Muscle layer of duodenum (tissue), 2 donors: ENCODE measurements at regions not wholly inside any gene's neighbourhood (a gene's known extent, or its start where the extent isn't known, plus 50 kb on each side); places are given as distances from the start of the nearest gene placed in this dataset.

ENCODE experiments used
- H3K27ac ChIP-seq: one replicate; pipeline ENCODE4 v1.7.0; 2013; ENCODE audit warnings: mild to moderate bottlenecking, low read length
- H3K27me3 ChIP-seq: one replicate; pipeline ENCODE4 v1.7.0; 2013; ENCODE audit warnings: low read depth, mild to moderate bottlenecking, control low read depth, low read length
- H3K36me3 ChIP-seq, 2 donors: one replicate each; pipeline ENCODE4 v1.7.0; 2013; ENCODE audit warnings: low read length in 2 of 2, control low read depth in 1 of 2, mild to moderate bottlenecking in 1 of 2; ENCODE audit not compliant: insufficient read depth in 2 of 2, control insufficient read depth in 1 of 2
- H3K4me1 ChIP-seq, 2 donors: one replicate each; pipeline ENCODE4 v1.7.0; 2013; ENCODE audit warnings: low read length in 2 of 2, mild to moderate bottlenecking in 2 of 2, control low read depth in 1 of 2, moderate library complexity in 1 of 2; ENCODE audit not compliant: insufficient read depth in 2 of 2, control insufficient read depth in 1 of 2
- H3K4me3 ChIP-seq, 2 donors: one replicate each; pipeline ENCODE4 v1.7.0; 2013; ENCODE audit warnings: low read length in 2 of 2, low read depth in 1 of 2, mild to moderate bottlenecking in 1 of 2
- H3K9me3 ChIP-seq, 2 donors: one replicate each; pipeline ENCODE4 v1.7.0; 2013; ENCODE audit warnings: low read length in 2 of 2, control low read depth in 1 of 2, mild to moderate bottlenecking in 1 of 2; ENCODE audit not compliant: control insufficient read depth in 1 of 2
- donor health status: healthy.

- peaks cover under 1 to 2% of the 10 kb centered on the region in 2 donors for H3K9me3 ChIP-seq
- H3K27ac ChIP-seq = no peak overlapping the region
- no peak overlapping the region for H3K4me3 ChIP-seq
- H3K27me3 ChIP-seq = no peaks in the 10 kb centered on the region
- no peaks in the 10 kb centered on the region for H3K36me3 ChIP-seq
- H3K4me1 ChIP-seq = no peaks in the 10 kb centered on the region
Measured at GRCh38 chr5:143729334-143729946, 82.5 kb upstream of the HMHB1 start.

- peaks cover 3 to 7% of the 10 kb centered on the region in 2 donors for H3K9me3 ChIP-seq
- no peaks in the 10 kb centered on the region for H3K4me1 ChIP-seq
- H3K27me3 ChIP-seq = no peaks in the 10 kb centered on the region
- no peak overlapping the region for H3K4me3 ChIP-seq
- H3K27ac ChIP-seq = no peak overlapping the region
- no peaks in the 10 kb centered on the region for H3K36me3 ChIP-seq
Measured at GRCh38 chr5:143723159-143723558, 88.8 kb upstream of the HMHB1 start.

GRCh38 chr5:143721925-143722324, 90.0 kb upstream of the HMHB1 start:
- H3K36me3 ChIP-seq = no peaks in the 10 kb centered on the region
- H3K4me1 ChIP-seq = peaks cover 0 to 4% of the 10 kb centered on the region in 2 donors

GRCh38 chr5:143720689-143721088, 91.3 kb upstream of the HMHB1 start:
- Histone ChIP-seq H3K4me3 (no peak overlapping the region), H3K9me3 (peaks cover 3 to 7% of the 10 kb centered on the region in 2 donors), H3K4me1 (peaks cover 0 to 4% of the 10 kb centered on the region in 2 donors), H3K27ac (no peak overlapping the region), H3K27me3 (no peaks in the 10 kb centered on the region), H3K36me3 (no peaks in the 10 kb centered on the region)

More at GRCh38 chr5:143721925-143722324, 90.0 kb upstream of the HMHB1 start:
- Histone ChIP-seq H3K27ac (no peak overlapping the region), H3K27me3 (no peaks in the 10 kb centered on the region), H3K9me3 (peaks cover 3 to 7% of the 10 kb centered on the region in 2 donors), H3K4me3 (no peak overlapping the region)

- no peaks in the 10 kb centered on the region for H3K27me3 ChIP-seq
- H3K4me1 ChIP-seq = peaks cover 4 to 9% of the 10 kb centered on the region in 2 donors
- no peaks in the 10 kb centered on the region for H3K9me3 ChIP-seq
- no peak overlapping the region for H3K27ac ChIP-seq
- no peaks in the 10 kb centered on the region for H3K36me3 ChIP-seq
- H3K4me3 ChIP-seq = no peak overlapping the region
Measured at GRCh38 chr5:143717400-143717799, 94.6 kb upstream of the HMHB1 start.

- H3K4me1 ChIP-seq = peaks cover 4 to 9% of the 10 kb centered on the region in 2 donors
- H3K27ac ChIP-seq = no peak overlapping the region
- no peak overlapping the region for H3K4me3 ChIP-seq
- no peaks in the 10 kb centered on the region for H3K9me3 ChIP-seq
- H3K36me3 ChIP-seq = no peaks in the 10 kb centered on the region
- H3K27me3 ChIP-seq = no peaks in the 10 kb centered on the region
Measured at GRCh38 chr5:143716881-143717280, 95.1 kb upstream of the HMHB1 start.

- Histone ChIP-seq H3K4me3 (no peak overlapping the region), H3K27me3 (no peaks in the 10 kb centered on the region), H3K9me3 (no peaks in the 10 kb centered on the region), H3K4me1 (peaks cover 4 to 9% of the 10 kb centered on the region in 2 donors), H3K36me3 (no peaks in the 10 kb centered on the region), H3K27ac (no peak overlapping the region)
Measured at GRCh38 chr5:143715616-143716015, 96.3 kb upstream of the HMHB1 start.

- Histone ChIP-seq H3K4me3 (no peak overlapping the region), H3K36me3 (no peaks in the 10 kb centered on the region), H3K27ac (no peak overlapping the region), H3K27me3 (no peaks in the 10 kb centered on the region), H3K4me1 (peaks cover 4 to 9% of the 10 kb centered on the region in 2 donors), H3K9me3 (no peaks in the 10 kb centered on the region)
Measured at GRCh38 chr5:143714629-143715028, 97.3 kb upstream of the HMHB1 start.

- Histone ChIP-seq H3K36me3 (no peaks in the 10 kb centered on the region), H3K27ac (no peak overlapping the region), H3K4me3 (no peak overlapping the region), H3K27me3 (no peaks in the 10 kb centered on the region), H3K4me1 (peaks cover 4 to 9% of the 10 kb centered on the region in 2 donors), H3K9me3 (no peaks in the 10 kb centered on the region)
Measured at GRCh38 chr5:143713047-143714003, 98.6 kb upstream of the HMHB1 start.

- no peak overlapping the region for H3K4me3 ChIP-seq
- H3K36me3 ChIP-seq = no peaks in the 10 kb centered on the region
- H3K27ac ChIP-seq = no peak overlapping the region
- no peaks in the 10 kb centered on the region for H3K9me3 ChIP-seq
- H3K4me1 ChIP-seq = peaks cover 0 to 3% of the 10 kb centered on the region in 2 donors
- no peaks in the 10 kb centered on the region for H3K27me3 ChIP-seq
Measured at GRCh38 chr5:143708672-143709071, 103.3 kb upstream of the HMHB1 start.

GRCh38 chr5:143707806-143708205, 104.2 kb upstream of the HMHB1 start:
- no peak overlapping the region for H3K4me3 ChIP-seq
- no peaks in the 10 kb centered on the region for H3K36me3 ChIP-seq
- no peaks in the 10 kb centered on the region for H3K4me1 ChIP-seq
- no peaks in the 10 kb centered on the region for H3K27me3 ChIP-seq
- H3K27ac ChIP-seq = no peak overlapping the region
- H3K9me3 ChIP-seq = no peaks in the 10 kb centered on the region
